COLO668 (cell line): ENCODE measurements at regions not wholly inside any gene's neighbourhood (a gene's known extent, or its start where the extent isn't known, plus 50 kb on each side); places are given as distances from the start of the nearest gene placed in this dataset.

Experiments used
- DNase-seq: peaks from one replicate; lab custom pipeline; 2025; ENCODE audit not compliant: unreplicated experiment; lab: John Stamatoyannopoulos, UW

DNA sequence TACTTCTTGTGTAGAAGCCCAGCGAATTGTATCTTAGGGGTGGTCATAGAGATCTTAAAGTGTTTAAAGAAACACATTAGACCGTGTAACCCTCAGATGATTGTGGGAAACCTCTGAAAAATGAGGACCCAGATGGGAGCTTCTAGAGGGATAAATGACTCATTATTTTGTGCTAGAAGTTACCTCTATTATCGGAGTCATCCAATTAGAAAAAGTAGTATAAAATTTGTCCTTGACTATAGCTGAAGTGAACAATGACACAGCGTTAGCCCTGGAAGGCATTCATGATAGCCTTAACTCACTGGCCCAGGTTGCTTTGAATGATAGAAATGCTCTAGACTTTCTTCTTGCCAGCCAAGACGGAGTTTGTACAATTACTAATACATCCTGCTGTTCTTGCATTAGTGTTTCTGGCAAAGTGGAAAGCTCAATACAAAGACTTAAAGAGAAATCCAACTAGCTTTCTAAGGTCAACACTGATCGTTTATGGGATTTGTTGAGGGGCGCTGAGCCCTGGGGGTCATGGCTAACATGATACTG, 178.9 kb upstream of the VEGFC start:
- no peak for DNase-seq

DNA sequence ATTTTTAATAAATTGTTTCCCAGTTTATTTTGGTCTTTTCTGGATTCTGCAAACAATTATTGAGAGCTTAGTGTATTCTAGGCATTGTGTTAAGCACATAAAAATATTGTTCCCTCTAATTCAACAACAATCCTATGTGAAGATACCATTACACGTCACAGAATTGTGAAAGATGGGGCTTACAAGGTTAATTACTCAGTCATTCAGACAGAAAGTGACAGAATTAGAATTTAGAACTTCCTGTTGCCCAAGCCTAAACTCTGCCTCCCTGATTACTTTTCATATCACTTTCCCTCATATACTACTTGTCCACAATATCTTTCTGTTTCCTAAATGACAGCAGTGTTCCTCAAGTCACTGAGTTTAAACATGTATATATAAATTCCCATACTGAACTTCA, 186.7 kb upstream of the VEGFC start:
- DNase-seq, result no peak

DNA sequence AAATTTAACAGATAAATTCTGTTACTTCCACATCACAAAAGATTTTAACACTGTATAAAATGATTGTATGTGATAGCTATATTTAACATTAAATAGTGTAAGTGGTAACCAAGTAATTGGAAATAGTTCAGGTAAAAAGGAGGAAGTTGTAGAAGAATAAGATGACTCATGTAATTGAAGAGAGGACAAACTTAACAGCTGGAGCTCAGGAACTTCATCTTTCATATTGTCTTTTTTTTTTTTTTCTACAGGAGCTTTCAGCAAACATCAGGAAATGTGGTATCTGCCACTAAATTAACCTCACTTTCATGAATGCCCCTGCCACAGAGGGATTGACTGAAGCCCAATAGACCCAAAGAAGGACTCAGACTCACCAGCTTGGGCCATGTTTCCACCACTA, 188.4 kb upstream of the VEGFC start:
- no peak for DNase-seq

DNA sequence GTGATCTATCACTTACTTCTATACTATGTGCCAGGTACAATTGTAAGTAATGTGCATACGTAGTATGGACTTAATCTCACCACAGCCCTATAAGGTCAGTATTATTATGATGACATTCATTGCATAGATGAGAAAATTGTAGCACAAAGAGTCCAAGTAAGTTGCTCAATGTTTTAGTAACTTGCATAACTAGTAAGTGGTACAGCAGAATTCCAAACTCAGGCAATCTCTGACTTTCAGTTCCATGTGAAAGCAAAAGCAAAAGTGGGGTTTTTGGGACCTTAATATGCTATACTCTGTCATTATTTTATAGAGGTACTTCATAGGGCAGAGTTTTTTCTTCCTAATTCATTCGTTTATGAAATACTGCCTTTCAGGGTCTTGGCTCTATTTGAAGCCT, 188.8 kb upstream of the VEGFC start:
- DNase-seq, result no peak

DNA sequence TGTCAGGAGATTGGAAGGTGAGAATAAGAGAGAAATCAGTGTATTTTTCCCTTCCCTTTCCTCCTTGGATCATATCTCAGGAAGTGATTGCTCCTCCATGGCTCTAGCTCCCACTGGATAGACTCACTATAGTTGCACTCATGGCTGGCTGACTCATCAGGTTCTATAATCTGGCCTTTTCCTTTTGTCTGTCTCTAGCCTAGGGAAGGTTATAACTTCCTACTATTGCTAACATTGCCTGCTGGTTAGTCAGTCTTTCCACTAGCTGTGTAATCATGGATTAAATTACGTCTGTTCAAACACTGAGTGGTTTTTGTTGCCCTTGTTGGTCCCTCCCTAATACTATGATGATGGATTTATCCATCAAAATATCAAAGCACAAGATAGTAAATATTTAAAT, 195.5 kb upstream of the VEGFC start:
- no peak for DNase-seq

DNA sequence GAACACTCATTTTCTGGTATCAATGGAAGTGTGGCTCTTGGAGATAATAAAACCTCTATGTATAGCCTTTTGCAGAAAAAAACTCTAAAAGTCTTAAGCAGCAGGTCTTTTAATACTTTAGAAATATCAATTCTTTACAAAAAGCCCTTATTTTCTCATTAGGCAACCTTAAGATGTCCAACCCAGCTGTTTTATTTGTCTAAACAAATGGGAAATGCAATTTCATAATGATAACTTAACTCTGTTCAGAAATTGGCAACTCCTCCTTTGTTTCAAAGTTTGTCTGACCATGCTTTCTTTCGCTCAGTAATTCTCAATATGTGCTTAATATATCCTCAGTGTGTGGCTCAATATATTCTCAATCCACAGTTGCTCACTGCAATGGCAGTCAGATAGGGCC, 196.5 kb upstream of the VEGFC start:
- no peak for DNase-seq

DNA sequence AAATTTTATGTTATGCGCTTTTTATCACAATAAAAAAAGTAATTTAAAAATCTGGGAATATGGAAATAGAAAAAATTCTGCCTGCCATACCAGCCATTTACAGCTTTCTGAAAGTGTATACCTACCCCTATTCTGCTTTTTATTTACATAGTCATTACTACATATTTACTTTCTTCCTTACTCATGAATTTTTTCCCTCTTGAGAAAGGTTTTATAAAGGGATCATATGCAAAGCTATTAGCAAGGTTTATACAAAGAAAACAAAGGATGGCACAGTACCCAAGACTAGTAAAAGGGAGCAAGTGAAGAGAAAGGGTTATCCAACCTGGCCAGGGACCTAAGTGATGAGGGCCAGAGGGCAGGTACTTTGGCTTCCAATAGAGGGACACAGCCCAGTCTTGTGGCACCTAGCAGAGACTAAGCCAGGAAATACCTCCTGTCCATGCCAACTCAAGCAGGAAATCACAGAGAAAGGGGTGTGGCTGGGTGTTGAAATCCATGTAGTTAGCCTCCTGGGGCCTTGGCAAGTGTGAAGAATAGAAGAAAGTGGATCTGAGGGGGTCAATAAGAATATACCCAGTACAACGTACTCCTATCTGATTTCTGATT, 207.3 kb upstream of the VEGFC start:
- DNase-seq, result no peak

DNA sequence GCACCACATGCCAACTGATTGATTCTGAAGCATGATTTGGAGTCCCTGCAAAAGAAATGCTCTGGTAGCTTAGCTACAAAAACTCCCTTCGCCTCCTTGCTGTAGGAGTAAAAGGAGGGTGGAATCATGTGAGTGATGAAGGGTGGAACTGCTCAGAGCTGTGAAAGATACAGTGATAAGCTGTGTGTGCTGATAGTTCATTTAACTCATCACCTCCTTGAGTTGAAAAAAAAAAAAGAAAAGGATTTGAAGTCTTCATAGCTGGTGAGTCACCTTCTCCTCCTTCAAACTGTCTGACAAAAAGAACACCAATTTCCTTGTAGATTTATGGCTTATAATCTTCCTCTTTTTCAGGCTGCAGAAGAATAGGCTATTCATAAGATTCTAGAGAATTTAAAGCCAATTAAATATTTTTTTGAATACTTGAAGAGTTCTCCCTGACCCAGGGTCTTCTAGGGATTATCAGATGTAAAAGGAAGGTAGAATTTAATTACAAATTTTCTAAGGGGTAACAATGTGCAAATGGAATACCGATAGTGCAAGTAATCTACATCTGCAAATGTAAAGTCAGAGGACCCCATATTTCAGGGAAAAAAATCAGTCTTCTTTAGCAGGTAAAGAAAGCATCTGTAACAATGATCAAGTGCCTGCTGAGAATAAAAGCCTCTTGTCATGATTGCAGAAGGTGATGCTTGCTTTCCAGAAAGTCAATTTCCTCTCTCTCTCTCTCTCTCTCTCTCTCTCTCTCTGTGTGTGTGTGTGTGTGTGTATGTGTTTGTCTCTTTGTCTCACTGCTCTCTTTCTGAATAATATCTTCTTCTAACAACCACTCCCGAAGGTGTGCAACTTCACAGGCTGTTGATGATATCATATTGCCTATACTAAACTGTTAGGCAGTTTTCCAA, 208.8 kb upstream of the VEGFC start:
- DNase-seq, result no peak

DNA sequence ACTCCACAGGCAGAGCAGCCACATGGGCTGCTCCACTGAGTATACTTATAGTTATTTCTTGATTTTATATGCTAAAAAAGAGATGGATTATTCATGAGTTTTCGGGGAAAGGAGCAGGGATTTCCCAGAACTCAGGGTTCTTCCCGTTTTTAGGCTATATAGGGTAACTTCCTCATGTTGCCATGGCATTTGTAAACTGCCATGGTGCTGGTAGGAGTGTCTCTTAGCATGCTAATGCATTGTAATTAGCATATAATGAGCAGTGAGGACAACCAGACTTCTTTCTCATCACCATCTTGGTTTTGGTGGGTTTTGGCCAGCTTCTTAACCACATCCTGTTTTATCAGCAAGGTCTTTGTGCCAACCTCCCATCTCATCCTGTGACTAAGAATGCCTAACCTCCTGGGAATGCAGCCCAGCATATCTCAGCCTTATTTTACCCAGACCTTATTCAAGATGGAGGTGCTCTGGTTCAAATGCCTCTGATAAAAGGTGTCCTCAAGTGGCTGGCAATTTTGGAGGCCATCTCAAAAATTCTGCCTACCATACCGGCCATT, 213.0 kb upstream of the VEGFC start:
- no peak for DNase-seq

DNA sequence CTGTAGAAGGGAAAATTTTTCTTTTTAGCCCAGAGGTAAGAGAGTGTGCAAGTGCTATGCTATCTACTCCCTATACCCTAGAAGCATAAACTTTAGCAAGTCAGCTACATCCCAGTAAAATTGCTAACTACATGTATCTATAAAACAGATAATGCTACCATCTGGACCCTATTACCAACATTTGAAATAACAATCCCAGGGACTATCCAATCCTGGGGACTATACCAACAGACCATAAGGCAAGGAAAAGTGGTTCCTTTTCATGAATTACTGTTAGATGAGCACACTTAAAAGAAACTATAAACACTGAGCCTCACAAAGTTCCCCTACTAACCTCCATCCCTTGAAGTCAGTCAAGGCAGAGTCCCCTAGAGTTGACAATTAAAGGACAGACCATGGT, 213.6 kb upstream of the VEGFC start:
- DNase-seq, result no peak

DNA sequence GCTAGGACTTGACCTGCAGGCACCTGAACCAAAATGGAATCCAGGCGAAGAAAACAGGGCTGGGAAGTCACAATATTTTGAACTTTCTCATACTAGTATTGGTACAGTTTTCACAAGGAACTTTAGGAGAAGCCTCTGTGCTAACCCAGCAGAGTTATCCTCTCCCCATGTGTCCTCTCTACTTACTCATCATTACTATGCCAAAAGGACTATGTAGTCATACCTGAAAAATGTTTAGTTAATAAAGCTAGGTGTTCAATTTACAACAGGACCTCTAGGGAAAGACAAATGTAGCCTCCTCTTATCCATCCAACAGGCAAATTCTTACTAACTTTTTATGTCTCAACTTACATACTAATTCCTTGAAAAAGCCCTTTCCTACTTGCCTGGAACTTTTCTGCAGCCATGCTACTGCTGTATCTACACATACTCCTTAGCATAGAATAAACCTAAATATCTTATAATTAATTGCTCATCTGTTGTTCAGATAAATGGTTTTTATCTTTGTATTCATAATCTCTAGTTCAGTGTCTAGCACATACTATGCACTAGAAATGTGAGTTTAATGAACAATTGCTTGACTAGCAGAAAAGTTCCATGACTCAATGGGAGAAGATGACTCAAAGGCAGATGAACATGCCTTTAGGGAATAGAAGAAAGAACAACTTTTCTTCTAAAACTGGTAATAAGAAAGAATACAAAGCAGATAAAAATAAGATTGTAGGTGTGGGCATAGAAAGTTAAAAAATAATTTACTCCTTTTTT, 215.5 kb upstream of the VEGFC start:
- DNase-seq, result no peak

DNA sequence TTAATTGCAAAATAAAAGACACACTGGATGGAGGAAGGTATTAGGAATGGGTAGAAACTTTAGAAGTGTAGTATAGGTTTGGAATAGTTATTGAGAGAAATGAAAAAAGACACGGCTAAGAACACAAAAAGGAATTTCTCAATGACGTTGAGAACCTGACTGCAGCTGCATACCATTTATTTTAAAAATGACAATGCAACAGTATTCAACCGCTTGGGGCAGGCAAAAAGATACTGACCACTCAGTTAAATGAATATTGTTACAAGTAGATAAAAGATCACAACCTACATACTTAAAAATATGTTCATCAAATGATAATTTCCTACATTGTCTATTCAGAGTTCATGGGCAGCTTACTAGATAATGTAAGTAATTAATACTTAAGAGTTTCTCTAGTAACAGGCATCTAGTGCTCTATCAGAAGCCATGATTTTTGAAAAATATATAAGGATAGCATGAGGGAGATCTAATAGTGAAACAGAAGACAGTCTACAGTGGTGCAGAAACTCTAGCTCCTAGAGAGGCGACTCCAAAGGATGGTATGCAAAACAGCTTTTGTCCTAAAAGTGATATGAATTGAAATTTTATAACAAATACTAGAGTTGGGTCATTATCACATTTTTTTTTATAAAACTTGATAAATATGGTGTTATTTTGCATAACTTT, 216.2 kb upstream of the VEGFC start:
- DNase-seq, result no peak

DNA sequence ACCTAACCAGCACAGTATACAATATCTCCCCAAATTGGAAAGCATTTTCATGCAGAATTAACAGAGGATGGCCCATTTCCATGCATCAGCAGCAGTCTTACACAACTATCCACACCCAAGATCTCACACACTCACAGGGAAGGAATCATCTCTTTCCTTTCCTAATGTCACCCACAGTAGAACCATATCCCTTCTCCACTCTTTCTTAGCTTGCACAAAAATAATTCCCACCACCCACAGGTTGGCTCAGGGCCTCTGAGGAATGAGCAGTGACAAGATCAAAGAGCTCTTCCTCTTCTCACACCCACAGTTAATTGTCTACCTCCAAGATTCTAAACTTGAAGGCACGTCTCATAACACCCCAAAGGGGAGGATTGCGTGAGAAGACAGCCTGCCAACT, 217.7 kb upstream of the VEGFC start:
- no peak for DNase-seq

DNA sequence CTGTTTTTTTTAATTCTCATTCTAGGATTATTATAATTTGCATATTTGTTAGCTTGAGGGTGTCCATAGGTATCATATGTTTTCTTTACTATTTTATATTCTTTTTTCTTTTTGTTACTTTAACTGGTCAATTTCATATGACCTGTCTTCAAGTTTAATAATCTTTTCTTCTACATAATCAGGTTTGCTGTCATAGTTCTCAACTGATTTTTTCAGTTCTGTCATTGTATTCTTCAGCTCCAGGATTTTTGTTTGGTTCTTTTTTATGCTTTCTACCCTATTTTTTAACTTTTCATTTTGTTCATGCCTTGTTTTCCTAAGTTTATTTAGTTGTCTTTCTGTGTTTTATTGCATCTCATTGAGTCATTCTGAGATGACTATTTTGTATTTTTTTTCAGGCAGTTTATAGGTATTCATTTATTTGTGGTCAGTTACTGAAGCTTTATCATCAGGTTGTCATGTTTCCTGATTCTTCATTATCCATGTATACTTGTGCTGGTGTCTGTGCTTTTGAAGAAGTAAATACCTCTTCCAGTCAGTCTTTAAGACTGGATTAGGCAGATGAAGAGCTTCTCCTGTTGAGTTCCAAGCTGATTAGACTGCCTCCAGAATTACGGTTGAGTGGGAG, 220.3 kb upstream of the VEGFC start:
- DNase-seq, result no peak

DNA sequence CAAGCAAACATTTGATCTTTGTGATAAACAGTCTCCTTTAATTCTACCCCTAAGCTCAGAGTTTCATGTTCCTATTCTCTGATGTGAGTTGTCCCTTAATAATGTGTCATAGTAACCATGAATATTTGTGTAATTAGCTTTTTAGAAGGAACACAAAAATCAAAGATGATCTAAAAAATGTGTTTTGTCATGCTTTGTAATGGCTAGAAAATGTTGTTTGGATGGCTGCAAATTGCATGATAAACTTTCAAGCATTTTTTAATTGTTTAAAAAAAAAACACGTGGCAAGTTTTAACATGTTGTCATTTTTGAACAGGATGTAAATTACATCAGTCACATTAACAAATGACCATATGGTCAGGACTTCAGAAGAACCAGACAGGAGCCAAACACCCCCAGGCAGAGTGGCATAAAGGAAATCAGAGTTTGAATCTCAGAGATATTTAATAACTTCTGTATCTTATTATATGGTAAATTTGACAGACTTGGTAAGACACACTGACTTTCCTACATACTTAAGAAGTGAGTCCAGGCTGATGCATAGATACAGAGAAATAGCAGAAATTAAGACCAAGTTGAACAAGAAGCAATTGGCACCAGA, 223.9 kb upstream of the VEGFC start:
- no peak for DNase-seq

DNA sequence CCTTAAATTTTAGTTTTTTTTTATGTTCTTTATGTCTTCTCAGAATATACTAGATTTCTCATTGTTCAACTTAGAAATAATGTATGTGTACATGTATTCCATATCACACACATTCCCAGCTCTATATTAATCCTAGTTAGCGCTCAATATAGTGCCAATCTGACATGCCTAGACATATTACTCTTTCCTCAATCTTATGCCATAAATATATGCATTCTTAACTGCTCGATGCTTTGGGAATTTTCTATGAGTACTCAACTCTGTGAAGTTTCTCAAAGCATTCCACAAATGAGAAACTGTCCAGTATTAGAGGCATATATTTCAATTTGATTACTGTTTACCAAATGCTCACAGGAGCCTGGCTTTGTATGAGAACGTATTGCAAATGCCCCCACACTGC, 231.2 kb upstream of the VEGFC start:
- DNase-seq, result no peak

DNA sequence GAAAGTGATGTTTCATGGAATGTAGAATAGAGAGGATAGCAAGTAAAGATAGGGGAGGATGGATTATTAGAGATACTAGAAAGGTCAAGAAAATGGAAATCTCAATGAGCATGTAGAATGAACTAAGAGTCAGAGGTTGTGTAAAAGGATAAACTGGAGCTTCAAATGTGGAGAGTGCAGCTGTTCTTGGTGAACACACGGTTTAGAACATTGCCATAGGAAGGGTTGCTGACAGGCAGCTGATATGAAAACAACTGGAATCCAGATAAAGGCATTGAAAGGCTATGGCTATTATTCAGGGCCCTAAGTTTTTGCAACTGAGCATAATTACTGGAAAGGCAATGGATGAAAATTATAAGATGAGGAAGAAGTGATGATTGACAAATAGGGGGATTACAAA, 239.6 kb upstream of the VEGFC start:
- DNase-seq, result no peak

DNA sequence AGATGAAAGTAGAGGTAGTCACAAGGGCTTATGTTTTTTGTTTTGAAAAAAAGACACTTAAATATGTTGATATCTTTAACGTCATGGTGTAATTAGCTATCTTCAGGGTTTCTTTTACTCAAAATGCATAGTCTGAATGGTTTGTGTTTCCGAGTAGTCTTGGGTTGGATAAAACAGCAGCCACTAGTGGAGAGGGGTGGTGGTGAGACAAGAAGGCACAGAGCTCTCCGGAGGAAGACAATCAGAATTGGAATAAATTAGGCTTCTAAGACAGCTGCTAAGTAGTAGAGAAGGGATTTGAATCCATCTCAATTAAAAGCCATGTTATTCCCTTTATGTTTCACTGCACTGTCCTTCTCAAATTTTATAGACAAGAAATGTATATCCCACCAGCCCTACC, 240.4 kb upstream of the VEGFC start:
- DNase-seq, result no peak

DNA sequence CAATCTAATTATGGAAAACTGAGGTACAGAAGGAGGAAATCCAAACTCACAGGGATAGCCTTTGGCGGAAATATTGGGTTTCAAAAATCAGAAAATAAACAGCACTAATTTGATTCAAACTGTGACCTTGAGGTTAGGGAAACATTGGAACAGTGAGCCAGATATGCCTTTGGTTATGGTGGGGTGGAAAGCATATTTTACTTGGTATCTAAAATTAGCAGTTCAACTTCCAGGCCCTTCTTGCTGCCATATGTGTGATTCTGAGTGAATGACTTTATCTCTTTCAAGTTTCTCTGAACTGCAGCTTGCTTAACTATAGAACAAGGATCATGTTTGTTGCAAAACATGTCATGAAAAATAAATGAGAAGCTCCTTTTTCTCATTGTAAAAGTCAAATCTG, 240.9 kb upstream of the VEGFC start:
- no peak for DNase-seq

DNA sequence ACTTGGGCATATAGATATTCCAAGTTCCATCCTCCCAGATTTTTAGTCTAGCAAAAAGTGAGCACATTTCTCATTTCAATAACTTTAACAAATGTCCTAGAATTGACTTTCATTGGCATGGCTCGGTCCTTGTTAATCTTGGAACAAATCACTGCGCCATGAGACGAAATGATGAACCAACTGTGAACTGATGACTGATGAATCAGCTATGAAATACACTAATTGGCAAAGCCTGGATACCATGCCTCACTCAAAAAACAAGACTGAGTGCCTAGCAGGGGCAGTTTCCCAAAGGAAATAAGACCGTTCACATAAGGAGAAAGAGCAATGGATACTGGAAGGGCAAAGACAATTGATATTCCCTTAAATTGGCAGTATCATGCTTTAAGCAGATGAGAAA, 248.6 kb upstream of the VEGFC start:
- DNase-seq, result no peak
